ENCODE measurements at regions not wholly inside any gene's neighbourhood (a gene's known extent, or its start where the extent isn't known, plus 50 kb on each side); places are given as distances from the start of the nearest gene placed in this dataset.
"Not testable (repeated sequence)": the region's sequence is repeated elsewhere in the genome, so short reads cannot be mapped to it uniquely, and the experiment has no call there.

DNA sequence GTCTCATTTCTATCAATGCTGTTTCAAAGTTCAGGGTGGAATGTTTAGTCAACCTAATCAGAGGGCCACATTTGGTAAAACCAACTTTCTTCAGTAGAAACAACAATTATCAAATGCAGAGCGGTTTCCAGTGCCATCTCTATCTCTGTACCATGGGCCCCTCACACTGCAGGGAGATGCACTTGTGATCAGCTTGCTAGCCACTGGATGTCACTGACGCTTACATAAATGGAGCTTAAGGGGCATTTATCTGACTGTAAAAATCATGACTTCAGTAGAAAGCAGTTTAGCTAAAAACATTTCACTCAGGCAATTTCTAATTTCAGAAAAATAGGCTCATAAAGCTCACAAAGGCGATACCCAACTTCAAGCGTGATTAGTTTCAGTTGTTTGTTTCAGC is 678.0 kb downstream of the ZEB2 start:
- no peak for DNase-seq

DNA sequence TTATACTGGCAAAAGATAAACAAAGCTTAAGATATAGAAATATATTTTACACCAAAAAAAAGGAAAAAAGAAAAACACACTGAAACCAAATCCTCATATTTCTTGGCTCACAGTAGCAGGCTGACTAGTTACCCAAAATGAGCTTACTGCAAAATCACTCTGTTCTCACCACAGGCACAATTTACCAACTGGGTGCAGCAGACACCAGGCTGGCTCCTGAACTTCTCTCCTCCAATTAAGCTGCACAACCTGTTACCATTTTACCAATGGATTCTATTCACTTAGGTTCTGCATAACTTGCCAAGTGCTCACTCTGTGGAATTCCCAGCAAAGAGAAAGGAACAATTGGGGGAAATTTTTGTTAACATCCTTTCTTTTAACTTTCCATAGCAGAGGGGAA is 679.3 kb downstream of the ZEB2 start:
- no peak for DNase-seq

DNA sequence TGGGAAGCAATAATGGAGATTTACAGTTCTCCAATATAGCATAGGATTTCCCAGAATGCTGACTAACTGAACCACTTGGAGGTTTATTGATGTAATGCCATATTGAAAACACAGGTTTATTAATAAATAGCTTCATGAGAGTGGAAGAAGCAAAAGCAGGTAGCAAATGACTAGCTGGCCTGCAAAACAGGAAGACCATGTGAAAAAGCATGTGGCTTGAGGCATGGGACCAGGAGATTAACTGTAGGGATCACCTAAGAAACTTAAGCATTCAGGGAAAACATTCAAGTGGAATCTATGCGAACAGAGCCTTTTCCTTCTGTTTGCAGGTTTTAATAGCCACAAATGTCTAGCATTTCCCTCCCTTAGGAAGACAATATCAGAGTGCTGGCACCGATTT is 679.7 kb downstream of the ZEB2 start:
- no peak for DNase-seq

DNA sequence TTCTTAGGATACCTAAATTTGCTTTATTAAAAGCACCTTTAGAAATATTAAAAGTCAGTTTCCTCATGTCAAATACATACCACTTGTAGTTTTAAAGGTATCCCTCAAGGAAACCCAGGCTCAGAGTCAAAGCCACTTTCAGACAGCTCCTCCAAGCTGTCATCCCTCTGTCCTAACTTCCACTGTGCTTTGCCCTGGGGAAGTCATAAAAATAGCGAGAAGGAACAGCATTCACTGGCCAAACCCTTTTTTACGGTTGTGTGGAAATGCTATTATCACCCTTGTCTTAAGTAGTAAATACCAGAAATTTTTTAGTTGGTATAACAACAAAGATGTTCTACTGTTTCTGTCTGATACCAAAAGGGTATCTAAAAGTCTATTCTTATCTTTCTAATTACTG is 680.5 kb downstream of the ZEB2 start:
- DNase-seq, result no peak

DNA sequence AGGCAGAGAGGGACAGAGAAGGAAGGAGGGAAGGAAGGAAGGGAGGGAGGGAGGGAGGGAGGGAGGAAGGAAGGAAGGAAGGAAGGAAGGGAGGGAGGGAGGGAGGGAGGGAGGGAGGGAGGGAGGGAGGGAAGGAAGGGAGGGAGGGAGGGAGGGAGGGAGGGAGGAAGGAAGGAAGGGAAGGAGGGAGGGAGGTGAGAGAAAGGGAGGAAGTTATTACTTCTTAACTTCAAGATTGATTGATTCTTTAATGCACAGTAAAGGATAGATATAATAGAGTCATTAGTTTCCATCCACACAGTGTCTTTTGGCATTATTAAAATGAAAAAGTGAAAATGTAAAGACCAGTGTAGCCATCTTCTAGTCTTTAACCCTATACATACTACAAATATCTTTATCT is 682.9 kb downstream of the ZEB2 start:
- not testable (repeated sequence) for DNase-seq

DNA sequence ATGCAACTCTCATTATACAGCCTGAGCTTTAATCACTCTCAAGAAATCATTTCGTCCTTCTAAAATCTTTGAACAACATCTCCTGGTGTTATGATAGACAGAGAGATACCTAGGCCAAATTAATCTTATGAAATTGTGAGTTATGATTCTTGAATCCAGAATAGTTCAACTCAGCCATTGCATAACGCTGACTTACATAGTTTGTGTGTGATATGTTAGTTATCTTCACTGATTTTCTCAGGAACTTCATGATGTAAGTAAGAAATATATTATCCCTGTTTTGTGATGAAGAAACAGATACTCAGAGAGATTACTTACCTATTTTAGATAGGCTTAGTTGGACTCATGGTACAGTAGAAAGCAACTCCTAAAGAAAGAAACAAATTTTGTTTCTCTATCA is 684.4 kb downstream of the ZEB2 start:
- no peak for DNase-seq

DNA sequence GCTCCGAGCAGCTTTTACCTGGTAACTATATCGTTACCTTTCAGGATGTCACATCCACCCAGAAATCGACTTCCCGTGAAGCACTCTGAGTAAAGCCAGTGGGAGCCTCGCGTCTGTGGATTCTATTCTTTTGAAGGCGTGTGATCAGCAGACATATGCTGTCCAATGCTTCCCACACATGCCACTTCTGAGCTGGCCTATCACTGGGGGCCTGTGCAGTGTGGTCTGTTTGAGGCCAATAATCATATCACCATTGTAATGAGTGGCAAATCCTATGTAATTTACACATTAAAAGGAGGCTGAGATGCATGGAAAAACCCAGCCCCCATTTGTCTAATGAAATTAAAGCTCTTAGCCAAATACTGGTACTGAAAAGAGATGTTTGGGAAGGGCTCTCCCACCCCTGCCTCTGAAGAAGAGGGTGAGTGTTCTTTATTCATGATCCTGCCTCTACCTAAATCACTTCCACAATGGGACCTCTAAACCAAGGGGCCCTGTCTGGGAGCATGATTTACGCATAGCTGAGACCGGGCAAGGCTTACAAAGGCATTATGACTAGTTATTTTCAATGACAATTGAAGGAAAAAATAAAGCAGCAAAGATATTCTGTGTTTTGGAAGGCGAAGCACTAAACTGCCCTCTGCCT is 686.8 kb downstream of the ZEB2 start:
- DNase-seq, result no peak

DNA sequence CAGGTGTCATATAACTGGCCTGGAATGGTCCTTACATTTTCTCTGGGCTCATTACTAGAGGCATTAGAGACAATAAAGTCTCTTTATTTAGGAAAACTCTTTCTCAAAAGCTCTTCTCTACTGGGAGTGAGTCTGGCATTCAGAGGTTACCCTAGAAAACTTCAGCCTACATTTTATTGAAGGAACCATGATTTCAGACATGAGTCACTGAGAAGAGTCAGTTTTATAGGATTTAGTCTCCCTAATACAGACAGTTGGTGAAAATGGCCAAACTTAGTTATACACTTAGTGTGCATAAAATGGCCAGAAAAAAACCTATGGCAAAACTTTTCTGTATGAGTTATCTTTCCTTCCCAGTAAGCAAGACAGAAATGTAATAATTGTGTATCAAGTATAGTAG is 689.4 kb downstream of the ZEB2 start:
- no peak for DNase-seq

DNA sequence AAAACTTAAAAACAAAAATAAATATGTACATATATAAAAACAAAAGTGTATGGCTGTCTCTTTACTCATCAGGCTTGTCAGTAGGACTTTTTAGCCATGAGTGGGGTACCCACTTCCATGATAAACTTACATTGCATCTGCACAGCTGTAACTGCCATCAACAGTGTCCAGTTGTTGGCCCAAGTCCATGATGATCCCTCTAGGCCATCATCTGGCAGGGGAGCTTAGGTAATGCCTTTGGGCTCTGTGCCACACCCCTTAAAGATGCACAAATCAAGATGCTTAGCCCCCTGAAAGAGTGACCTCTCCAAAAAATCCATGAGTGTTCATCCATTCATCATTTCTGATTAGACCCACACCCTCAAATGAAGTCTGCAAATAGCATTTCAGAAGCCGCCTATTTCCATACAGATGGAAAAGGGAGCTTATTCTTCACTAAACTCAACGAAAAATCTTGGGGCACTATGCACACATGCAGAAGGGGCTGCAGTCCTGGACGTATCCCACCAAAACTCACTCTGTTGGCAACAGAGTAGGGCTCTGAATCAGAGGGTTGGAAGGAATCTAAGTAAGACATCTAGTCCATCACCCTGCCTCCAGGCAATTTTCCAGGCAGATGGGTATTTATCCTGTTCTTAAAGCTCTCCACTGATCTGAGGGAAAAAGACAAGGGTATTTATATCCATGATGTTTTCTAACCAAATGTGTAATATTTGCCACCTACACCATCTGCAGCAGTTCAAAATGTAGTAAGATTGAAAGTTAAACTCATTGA is 691.0 kb downstream of the ZEB2 start:
- no peak for DNase-seq

DNA sequence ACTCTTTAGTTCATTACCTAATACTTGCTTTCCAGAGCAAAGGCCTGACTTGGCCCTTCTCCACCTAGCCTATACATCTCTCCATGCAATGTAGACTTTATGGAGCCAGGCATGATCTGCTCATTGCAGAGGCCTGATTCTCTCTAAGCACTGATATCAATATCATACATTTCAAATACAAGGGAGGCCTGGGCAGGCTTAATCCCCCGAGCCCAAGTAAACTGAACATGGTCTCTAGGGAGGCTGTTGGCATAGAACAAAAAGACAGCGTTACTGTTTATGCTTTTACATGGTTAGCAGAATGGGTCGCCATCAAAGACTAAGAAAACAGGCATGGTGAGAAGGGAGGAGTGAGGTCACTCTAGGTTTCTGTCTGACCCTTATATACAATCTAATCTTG is 695.1 kb downstream of the ZEB2 start:
- no peak for DNase-seq

DNA sequence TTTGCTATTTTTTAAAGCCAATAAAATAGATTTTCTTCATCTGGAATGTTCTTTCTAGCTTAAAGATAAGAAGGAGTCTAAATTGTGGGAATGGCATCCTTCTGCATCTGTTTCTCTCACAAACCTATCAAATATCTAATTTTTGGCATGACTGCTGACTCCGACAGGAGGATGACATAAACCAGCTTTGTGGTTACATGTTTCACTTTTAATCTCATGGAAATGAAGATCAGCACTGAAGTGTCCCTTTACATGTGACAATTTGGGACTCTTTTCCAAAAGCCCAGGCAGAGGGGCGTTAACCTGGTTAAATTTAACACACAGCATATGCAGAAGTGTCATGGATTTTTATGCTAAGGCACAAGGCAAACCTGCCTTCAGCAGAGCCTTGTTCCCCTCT is 694.7 kb downstream of the ARHGAP15 start:
- DNase-seq, result no peak

DNA sequence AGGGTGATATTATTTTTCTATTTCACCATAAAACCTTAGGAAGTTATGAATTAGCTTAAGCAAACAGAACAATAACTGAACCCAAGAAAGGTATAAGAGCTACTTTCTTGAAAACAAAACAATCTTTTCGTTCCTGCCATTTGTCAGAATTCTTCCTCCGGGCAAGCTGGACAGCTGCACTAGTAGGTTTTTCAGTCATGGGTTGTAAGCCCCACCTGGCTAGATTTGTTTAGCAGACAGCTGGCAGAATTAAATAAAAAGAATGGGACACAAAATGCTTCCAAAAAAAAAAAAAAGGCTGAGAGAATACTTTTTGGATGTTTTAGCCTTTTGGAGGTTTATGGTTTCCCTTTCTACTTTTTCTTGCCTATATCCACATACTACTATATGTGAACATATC is 694.1 kb downstream of the ARHGAP15 start:
- no peak for DNase-seq

DNA sequence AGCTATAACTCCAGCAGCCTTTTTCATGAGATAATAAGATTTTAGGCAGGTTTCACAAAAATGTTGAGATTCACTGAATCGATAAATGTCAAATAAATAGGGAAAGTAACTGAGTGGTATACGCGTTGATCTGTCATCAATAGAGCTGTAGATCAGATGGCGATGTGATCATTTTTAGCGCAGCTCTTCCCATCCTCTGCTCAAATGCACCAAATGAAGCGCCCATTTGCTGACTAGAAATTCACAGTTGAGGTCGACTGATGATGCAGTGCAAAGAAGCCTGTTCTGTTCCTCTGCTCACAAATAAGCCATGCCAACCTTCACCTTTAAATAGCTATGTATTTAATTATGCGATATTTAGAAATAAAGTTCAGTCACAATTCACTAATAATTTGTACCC is 693.5 kb downstream of the ARHGAP15 start:
- DNase-seq, result no peak

DNA sequence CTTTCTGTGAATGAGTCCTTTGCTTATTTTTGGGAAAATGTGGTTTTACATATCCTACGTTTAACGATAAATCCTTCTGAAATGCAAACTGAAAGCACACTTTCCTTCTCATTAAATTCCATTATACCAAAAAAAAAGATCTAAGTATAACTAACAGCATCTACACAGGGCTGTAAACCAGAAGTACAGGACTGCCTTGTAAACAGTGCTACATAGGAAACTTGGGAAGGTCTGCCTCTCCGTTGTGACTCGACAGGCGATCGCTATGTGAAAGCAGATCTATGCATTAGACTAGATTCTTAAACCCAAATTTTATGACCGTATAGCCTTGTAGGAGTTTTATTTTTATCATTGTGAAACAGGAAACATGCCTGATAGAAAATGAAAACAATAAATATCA is 690.5 kb downstream of the ARHGAP15 start:
- no peak for DNase-seq

DNA sequence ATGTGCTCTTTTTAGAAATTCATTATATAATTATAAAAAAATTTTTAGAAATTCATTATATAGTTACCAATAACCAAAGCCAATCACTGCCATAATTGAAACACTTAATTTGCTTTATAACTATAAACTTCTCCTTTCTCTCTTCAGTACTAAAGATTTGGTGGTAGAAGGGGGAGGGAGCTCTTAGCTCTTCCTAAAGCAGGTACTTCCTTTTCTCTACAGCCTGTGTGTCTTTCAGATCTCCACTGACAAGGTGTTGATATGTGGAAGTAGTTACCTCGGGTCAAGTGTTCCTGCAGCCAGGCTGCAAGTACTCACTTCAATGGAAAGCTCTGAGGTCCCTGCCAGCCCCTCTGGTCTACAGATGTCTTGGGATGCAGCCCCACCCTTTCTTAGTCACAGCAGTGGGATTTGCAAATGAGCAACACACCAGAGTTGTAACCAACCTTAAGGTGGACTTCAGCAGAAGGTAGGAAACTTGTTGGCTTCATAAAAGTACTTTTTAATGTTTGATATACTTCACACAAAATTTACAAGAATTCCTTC is 690.0 kb downstream of the ARHGAP15 start:
- no peak for DNase-seq

Data from activated CD4-positive, alpha-beta T cell treated with anti-CD3 and anti-CD28 coated beads, Interleukin-2, amount 50 U/mL, for 48 hours (primary cell).